G401.6 (cell line): ENCODE measurements at regions not wholly inside any gene's neighbourhood (a gene's known extent, or its start where the extent isn't known, plus 50 kb on each side); places are given as distances from the start of the nearest gene placed in this dataset.
"Not testable (repeated sequence)": the region's sequence is repeated elsewhere in the genome, so short reads cannot be mapped to it uniquely, and the experiment has no call there.

Experiments
- FAIRE-seq: peaks from 2 replicates; lab custom pipeline; 2012; peaks lifted over from hg19 to GRCh38; lab: Jason Lieb, UNC

DNA sequence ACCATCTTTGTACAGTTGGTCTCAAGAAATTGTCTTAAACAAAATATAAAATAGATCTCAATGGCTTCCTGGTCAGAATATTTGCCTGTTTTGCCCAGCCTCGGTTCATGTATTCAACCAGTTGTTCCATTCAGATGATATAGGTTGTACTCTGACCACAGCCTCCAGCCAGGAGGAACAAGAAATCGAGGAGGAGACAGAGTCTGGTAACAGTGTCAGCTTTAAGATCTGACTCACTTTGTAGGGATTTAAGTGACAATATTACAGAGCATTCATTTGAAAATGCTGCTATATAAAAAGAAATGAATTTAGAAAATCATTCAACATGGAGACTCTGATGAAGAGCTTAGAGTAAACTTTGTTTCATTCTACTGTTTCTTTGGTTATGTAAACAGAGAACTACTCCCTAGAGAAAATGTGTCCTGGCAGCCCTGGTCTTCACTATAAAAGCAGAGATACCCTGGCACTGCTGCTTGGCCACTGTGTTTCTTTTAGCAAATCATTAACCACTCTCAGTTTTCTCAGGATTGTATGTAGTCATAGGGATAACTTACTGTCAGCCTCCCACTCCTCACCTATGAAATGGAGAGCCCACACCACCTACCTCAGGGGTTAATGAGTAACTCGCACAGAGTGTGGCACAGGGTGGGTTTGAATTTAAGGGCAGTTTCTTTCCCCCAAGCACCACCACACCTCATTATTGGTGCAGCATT, 53.5 kb downstream of the PAGE2 start:
- FAIRE-seq = no peak

DNA sequence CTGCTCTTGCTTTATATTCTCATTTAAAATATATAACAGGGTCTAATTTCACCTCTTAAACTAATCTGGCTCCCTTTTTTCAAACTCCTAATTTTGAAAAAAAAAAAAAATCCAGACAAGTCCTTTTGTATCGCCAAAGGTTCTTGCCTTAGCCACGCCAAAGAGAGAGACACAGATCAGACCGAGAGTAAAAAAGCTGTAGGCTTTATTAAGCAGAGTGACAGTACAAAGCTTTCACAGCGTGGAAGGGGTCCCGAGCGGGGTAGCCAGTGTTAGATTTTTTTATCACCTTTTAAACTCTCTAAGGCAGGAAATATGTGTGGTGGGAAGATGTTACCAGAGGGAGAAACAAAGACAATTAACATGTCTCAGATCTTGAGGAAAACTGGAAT, 54.1 kb downstream of the PAGE2 start:
- no peak for FAIRE-seq

DNA sequence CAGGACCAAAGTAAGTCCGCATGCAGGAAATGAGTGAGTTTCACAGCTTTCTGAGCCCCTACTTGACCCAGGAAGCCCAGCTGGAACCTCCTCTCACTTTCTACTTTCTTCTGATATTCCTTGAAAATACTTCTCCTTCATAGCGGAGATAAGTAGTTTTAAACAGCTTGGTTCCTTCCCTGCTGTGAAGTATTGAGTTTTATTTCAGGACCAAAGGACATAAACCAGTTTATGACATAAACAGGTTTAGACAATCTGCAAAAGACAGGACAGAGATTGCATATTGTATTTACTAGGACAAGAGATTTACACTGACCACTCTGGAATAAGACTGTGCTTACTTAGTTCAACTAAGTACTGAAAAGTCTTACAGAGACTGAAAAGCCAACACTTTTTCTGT, 54.8 kb downstream of the PAGE2 start:
- no peak for FAIRE-seq

DNA sequence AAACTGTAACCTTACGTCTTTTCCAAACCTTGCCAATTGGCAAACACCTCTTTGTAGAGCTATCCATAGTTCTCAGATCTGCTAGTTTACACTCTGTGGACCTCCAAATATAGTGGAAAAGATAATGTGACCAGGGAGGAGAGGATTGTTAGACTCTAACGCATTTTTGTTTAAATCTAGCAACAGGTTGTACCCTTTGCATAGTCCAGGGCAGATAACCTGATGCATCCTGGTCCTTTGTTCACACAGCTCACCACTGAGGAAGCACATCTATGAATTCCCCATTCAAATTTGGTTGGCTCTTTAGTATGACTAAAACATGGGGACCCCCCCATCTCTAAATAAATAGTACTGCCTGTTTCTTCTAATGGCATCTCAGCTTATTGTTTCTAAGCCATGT, 55.9 kb downstream of the PAGE2 start:
- FAIRE-seq = no peak

DNA sequence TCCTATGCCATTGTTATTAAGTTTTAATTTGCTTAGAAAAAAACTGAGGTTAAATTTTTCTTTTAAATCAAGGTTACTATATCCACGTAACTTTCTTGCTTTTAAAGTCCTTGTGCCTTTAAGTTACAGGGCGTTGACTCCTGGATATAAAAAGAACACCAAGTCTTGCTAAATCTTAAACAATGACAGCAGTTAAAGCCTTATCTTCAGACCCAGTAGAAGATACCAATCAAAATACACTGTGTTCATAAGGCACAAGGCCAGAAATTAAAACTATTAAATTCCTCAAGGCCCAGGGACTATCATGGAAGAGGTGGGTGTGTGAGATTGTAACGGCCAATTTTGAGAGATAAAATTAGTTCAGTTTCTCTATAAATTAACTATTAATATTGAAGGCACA, 60.4 kb downstream of the PAGE2 start:
- no peak for FAIRE-seq

DNA sequence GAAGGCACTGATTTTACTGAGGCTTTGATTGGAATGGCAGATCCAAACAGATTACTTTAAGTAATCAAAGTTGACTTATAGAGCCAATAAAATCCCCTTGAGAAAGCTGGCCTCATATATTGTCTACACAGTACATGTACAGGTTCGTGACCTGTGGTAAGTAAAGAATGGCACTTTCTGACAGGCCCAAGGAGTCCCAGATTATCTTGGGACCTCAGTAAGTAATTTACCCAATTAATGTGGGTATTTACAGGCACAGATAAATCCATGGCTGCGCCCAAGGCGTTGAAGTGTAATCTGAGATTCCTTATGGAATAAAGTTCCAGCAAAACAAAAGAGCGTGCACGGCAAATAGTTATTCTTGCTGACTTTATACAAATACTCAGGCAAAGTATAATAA, 62.4 kb downstream of the PAGE2 start:
- FAIRE-seq = no peak

DNA sequence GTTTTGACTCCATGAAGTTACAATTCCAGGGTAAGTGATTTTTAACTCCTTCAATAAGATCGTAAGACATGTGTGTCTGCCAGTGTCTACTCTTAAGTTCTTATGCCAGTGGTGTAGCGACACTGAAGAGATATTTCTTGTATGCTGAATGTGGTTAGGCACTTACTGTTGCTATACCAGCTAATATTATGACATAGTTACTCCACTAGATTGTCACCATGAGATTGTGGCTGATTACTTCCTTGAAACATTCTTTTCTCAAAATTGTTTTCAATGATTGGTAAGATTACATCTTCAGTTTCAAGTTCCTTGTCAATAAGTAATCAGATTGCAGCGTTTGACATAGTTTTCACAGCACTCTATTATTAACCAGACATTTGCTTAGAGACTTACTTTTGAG, 60.6 kb upstream of the PAGE5 start:
- no peak for FAIRE-seq

DNA sequence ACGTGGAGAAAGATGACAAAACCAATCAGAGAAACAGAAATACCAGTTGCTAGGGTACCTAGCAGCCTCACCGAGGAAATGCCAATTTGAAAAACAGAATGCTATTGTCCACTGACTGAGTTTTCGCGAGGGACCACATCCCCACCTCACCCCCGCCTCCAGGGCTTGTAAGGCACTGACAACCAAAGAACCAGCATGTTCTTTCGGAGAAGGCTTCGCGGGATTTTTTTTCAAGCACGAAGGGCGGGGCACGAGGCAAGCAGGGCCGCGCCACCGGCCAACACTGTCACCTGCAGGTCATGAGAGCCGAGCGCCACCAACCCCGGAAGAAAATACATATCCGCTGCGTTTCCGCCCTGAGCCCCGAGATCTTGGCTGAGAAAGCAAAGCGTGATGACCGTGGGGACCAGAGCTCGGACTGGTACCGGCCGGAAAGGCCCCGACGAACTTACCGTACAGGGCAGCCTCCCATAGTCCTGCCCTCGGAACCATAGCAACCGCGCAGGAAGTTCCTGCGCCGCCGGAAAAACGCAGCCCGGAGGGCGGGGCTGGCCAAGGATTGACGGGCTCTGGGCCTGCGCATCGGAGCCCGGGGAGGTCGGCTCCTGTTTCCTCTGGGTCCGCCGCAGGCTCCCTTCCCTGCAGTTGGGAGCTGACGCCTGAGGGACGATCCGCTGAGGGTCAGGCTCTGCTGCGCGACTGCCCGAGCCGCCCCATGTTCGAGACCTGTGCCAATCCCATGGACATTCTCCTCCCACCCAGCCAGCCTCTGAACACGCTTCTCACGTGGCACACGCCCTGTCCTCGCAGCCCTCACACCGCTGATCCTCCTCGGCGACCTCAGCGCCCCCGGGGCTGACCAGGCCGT, 59.2 kb upstream of the PAGE5 start:
- peak; percentile 96 for FAIRE-seq

DNA sequence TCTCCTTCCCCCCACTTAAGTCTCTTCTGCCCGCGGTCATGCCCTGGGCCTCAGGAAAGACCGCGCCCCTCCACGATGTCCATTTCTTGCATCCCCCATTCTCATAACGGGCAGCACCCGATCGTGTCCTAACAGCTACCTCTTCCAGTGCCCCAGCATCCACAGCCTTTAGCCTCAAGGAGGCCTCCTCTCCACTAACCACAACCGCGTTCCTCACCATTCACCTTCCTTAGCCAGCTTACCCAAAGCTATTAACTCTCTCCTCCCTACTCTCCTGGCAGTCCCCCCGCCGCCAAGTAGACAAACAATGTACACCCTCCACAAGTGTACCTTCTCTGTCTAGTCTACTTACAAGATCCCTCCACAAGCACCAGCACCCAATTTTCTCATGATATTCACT, 58.6 kb upstream of the PAGE5 start:
- no peak for FAIRE-seq

DNA sequence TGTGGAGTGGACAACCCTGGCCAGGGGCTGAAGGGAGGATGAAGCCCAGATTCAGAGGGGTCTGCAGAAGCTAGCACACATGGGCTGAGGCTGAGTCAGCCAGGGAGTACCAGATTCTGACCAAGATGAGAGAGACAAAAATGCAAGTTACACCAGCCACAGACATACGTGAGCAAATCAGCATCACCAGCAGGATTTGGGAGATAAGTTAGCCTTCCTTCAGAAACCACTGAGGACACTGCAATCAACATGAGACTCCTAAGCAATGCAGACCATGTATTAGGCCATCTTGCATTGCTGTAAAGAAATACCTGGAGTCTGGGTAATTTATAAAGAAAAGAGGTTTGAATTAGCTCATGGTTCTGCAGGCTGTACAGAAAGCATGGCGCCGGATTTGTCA, 57.0 kb upstream of the PAGE5 start:
- no peak for FAIRE-seq

DNA sequence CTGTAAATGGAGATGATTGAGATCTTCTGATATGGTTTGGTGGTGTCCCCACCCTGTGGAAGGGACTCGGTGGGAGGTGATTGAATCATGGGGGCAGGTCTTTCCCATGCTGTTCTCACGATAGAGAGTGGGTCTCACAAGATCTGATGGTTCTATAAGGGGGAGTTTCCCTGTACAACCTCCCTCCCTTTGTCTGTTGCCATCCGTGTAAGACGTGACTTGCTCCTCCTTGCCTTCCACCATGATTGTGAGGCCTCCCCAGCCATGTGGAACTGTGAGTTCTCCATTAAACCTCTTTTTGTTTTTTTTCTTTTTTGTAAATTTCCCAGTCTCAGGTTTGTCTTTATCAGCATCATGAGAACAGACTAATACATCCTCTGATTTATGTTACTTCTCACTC, 55.1 kb upstream of the PAGE5 start:
- not testable (repeated sequence) for FAIRE-seq

DNA sequence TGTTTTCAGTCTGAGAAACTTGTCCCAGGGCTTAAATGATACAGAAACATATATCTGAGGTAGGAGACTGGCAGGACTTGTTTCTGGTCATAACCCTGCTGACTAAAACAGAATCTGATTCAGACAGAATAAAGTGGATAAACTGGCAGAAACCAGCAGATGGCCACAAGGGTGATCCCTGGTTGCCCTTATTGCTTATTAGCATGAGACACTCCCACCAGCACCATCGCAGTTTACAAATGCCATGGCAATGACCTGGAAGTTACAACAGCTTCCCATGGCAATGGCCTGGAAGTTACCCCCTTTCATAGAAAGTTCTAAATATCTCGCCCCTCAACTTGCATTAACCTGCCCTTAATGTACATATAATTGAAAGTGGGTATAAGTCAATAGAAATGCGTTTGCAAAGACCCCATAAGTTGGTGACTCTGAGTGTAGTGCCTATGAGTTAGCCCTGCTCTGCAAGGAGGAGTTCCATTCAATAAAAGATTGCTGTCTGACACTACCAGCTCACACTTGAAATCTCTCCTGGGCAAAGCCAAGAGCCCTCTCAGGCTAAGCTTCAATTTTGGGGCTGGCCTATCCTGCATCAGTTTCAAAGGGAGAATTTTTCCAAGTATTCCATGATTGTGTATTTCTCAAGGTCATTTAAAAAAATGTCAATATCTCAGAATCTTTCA, 52.9 kb upstream of the PAGE5 start:
- FAIRE-seq = no peak

DNA sequence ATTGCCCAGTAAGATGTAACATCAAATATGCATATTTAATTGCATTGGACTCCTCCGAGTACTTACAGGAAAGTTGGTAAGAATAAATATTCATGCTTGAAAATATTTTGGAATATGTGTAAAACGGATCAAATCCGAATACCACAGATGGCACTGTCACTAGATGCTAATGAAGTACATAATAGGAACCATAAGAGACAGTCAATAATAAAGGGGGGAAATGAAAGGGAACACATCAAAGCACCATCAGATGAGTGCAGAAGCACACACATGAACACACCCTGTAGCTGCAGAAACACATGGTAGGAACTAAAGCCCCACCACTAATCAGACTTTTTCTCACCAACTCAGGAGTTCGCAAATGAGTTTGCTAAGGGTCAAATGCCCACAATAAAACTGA, 52.2 kb upstream of the PAGE5 start:
- FAIRE-seq = no peak

DNA sequence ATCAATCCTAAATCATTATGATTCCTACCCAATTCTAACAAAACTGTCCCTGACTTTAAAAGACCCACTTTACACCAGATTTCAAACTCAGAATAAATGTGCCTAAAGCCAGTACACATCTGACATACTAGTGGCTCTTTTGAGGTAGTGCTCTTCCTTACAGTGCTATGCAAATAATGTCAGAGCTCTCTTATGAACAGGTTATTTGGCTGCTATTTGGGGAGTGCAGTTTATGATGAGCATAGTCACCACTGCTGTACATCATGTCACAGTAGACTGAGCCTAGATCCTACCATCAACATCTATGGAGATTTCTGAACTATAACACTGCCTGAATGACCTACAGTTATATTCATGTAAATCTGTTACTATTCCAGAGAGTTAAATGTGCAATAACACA, 50.4 kb upstream of the PAGE5 start:
- FAIRE-seq = no peak
